CD4-positive, alpha-beta T cell treated with Interleukin-4 for 4 hours (primary cell): ENCODE measurements at regions not wholly inside any gene's neighbourhood (a gene's known extent, or its start where the extent isn't known, plus 50 kb on each side); places are given as distances from the start of the nearest gene placed in this dataset.
"Not testable (repeated sequence)": the region's sequence is repeated elsewhere in the genome, so short reads cannot be mapped to it uniquely, and the experiment has no call there.

Experiments used
- DNase-seq: peaks from one replicate; pipeline ENCODE4 v3.0.0-alpha.2; 2020

DNA sequence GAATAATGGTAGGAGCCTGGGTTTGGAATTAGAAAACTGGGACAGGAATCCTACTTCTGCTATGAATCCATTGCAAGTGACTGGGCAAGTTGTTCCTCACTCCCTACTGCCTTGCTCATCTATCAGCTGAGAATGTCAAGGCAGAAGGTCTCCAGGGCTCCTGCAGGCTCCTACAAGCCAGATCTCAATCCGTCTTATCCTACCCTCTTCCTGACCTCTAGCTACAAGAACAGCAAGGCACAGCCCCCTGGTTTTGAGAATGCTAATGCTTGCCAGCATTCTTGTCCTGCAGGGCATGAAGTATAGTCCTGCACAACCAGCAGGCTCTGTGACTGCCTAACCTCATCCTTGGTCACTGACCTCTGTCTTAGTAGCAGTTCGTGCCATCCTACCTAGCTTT lies 141.9 kb upstream of the TNP1 start:
- DNase-seq = no peak

DNA sequence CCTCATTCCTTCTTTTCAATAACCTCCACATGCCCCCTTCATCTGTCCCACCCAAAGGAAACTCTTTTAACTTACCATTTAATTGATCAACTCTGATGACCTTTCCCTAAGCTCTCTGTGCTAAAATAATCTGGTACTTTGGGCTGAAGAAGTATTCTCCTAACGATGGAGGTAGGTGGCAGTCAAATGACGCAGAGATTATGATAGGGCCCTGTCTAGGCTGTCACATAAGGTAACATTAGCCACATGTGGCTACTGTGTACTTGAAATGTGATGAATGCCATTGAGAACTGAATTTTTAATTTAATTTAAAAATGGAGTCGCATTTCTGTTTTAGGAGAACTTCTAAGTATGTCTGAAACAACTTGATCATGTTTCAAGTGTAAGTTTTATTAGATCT lies 140.5 kb upstream of the TNP1 start:
- no peak for DNase-seq

DNA sequence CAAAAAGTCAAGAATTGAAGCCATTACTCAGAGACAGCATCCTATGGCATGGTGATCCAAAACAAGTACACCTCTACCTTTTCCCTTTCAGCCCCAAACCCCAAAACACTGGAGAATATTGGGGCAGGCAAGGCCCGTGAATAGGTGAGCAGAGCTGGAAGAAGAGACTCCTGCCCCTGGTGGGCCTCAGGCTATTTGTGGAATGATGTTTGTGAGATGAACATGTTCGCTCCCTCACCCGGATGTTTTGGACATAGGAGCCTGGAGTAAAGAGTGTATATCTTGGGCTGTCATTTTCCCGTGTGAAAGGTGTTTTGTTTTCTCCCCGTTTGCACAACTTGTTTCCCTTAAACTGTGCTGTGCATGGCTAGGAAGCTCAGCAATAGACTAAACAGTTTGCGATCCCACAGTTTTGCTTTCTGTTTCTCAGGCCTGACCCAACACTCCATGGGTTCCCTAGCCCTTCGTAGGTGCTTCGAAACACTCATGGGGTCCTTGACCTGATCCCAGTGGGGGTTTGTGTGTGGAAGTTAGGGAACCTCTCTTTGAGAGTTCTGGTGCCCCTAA lies 136.5 kb upstream of the TNP1 start:
- DNase-seq = no peak

DNA sequence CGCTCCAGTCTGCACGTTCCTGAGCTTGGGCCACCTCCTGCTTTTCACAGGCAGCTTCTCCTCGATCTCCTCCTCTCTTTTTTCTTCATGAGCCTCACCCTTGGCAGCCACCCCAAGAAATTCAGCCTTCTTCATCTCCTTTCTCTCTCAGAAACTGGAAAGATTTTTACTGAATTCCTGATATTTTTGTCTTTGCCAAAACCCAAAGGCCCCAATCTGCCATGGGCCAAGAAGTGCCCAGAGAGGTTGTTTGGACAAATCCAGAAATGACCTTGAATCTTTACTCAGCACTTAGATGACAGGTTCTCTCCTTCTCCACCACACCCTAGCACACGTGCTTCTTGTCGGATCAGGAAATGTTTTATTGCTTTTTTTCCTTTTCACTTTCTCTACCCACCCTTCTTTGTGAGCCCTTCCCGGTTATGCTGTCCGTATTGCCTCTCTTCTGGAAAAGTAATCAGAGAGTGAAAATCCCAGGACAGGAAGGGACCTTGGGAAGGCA lies 134.5 kb upstream of the TNP1 start:
- DNase-seq = no peak

GRCh38 chr2:216992056-216992675 lies 132.3 kb upstream of the TNP1 start:
- no peak for DNase-seq

DNA sequence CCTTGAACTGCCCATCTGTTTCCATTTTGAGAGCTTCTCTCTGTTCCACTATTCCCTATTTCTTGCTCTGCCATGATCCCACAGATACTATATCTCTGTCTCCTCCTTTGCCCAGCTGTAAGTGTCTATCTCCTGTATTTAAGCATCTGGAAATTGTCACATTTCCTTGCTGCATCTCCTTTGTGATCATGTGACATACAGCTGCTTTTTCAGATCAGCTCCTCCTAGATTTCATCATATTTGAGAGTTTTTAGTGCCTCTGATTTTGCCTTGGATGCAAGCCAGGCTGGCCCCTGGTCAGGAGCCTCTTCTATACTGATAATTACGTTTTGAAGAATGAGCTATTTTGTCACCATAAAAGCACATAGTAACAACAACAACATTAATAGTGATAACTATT lies 131.7 kb upstream of the TNP1 start:
- DNase-seq = no peak

DNA sequence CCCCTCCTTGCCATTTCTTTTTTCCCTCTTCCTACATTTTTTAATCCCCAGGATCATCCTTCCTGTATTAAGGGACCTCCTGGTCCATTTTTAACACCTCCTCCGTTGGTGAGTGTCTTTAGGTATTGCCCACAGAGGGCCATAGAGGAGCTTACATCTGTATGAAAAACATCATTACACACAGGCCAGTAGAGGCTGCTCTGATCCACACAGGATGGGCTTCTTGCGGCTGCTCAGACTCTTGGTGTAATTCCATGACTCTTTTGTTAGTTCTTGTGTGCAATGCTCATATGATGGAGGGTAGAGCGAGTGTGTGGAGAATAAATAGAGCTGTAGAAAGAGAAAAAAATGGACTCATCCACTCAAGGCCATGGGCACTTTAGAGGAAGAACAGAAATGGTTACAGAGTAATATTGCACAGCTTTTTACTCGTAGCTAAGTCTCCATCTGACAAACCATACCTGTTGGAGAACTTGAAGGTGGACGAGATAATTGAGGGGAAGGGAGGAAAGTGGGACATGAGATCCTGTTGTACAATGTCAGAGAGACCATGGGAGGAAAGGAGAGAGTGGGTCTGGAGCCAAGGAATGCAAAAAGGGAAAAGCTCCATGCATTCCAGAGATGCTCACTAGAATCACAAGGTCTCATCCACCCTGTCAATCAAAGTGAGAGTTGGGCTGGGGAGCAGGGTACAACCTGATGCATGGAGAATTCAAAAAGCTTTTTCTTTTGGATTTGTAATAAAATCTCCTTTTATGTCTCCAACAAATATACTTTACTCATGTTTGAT lies 129.7 kb upstream of the TNP1 start:
- DNase-seq = no peak

DNA sequence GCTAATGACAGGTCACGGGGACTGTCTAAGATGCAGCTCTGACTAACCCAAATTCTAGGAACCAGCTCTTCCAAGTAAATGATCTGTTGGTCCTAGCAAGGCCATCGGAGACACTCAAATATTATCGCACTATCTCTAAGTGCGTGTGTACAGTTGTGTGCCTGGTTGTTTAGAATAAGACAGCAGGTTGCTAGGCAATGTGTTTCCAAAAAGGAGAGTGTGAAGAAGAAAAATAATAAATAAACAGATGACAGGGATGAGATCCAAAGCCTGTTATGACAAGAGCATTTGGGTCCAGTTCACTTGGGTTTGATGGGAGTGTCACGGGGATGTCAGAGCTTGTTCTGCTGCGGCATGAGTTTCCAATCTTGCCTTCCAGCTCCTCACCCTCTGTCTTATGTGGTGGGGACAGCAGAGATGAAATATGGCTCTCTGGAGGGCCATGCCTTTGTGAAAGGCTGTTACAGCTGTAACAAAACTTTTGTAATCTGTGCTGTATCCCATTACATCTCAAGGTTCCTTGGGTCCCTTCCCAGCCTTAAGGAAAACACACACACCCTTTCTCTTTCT lies 127.5 kb upstream of the TNP1 start:
- no peak for DNase-seq

- no peak for DNase-seq
Measured at GRCh38 chr2:216985658-216986141, 125.8 kb upstream of the TNP1 start.

DNA sequence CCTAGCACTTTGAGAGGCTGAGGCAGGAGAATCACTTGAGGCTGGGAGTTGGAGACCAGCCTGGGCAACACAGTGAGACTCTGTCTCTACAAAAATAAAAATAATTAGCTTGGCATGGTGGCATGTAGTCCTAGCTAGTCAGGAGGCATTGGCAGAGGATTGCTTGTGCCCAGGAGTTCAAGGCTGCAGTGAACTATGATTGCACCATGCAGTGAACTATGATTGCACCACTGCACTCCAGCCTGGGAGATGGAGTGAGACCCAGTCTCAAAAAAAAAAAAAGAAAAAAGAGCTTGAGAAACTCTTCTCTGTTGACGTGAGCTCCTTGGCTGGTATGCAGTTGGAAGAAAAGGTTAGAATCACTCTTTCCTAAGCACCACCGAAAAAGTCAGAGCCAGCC lies 125.1 kb upstream of the TNP1 start:
- DNase-seq = no peak

DNA sequence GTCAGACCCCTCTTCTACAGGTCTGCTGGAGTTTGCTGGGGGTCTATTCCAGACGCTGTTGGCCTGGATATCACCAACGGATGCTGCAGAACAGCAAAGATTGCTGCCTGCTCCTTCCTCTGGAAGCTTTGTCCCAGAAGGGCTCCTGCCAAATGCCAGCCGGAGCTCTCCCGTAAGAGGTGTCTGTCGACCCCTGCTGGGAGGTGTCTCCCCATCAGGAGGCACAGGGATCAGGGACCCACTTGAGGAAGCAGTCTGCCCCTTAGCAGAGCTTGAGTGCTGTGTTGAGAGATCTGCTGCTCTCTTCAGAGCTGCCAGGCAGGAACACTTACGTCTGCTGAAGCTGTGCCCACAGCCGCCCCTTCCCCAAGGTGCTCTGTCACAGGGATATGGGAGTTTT lies 122.1 kb upstream of the TNP1 start:
- not testable (repeated sequence) for DNase-seq

DNA sequence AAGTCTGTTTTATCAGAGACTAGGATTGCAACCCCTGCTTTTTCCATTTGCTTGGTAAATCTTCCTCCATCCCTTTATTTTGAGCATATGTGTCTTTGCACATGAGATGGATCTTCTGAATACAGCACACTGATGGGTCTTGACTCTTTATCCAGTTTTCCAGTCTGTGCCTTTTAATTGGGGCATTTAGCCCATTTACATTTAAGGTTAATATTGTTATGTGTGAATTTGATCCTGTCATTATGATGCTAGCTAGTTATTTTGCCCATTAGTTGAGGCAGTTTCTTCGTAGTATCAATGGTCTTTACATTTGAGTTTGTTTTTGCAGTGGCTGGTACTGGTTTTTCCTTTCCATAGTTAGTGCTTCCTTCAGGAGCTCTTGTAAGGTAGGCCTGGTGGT lies 120.6 kb upstream of the TNP1 start:
- DNase-seq = not testable (repeated sequence)

DNA sequence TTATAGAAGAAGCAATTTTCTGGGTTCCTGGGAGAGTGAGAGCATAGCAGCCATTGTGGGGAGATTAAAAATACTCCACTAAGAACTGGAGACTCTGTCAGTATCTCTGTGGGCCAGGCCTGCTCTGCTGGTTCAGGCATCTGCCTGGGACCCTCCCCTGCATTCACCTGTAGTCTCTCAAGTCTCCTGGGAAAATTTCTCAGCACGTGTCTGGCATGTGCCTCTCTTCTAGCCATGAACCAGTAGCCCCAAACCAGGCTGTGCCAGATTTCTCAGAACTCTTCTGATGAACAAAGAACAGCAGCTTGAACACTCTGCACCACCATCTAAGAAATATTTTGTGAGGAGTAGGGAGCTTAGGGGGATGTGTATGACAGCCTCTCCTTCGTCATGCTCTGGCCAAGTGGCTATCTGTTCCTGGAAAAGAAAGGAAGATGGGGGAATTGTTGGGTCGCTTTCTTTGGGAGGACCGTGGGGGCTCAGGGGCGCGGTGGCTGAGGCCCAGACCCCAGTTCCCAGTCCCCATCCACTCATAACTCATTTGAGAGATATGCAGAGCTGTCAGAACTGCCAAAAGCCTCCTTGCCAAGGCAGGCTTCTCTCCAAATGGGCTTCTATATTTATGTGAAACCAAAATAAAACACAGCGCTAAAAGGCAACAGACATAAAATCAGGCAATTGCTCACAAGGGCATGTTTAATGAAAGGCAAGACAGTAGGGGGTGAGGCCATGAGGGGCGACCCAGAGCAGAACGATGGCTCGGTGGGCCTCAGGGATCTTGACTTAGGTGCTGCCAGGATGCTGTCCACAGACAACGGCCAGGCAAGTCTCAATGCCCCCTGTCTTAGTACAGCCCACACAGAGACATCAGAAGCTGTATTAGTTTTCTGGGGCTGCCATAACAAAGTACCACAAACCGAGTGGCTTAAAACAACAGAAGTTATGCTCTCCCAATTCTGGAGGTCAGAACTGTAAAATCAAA lies 114.7 kb upstream of the TNP1 start:
- no peak for DNase-seq

DNA sequence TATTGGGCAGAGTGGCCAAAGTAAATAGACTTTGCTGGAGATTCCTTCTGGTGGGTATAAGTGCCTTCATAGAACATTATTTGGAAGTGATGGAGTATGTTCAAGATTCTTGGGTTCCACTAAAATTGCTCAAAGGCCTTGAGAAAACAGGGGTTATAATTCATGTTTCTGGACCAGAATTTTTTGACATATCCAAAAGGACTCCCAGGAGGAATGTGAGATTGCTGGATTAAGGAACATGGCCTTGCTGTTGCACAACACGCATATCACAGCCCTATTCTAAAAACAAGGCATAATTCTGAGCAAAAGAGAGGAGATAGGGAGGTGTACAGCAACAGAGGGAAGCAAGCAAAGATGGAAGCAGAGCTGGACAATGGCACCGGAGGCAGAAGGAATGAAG lies 111.7 kb upstream of the TNP1 start:
- DNase-seq = no peak

GRCh38 chr2:216970359-216970915 lies 110.6 kb upstream of the TNP1 start:
- DNase-seq = no peak

DNA sequence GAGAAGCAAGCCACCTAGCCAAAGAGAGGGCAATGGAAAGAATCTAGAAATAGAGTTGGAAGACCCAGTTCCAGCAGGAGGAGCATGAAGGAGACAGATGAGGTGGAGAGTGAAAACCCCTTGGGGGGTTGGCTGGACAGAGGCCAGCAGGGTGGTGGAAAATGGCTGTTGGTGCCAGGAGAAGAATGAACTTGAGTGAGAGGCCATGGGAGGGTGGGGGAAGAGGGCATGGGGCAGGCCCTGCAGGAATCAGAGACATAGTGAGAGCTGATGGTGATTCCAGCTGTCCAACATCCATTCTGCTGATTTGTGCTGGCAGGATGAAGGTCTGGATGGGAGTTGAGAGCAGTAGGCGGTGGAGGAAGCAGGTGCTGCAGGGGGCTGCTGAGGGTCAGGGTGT lies 108.0 kb upstream of the TNP1 start:
- DNase-seq = no peak

- no peak for DNase-seq
Measured at GRCh38 chr2:216960671-216961268, 100.9 kb upstream of the TNP1 start.

- DNase-seq = no peak
Measured at GRCh38 chr2:216959433-216959832, 99.6 kb upstream of the TNP1 start.

DNA sequence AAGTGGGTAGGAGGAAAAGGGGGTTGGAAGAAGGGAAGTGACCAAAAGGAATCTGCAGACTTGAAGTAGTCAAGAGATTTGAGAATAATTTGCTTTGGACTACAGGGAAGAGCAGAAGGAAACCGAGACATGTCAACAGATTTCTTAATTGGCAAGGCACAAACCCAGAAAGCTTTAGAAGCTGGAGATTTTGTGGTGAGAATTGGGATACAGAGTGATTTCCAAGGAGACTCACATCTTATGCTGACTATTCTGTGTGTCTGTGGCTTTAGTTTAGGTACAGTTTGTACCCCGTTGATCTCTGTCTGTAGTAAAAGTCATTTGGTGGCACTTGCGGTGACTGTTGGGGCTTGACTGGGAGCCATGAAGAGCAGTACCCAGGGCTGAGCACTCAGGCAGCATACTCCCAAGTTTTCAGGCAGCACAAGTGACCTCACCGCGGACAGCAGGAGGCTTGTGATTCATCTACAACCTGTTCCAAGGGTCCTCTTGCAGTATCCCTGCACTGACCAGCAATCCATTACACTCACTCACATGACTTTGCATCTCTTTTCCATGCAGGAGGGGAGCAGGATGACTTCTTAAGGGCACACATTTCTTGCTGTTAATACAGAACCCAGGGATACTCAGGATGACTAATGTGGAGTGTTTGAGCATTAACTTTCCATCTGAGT lies 97.1 kb upstream of the TNP1 start:
- DNase-seq = no peak

DNA sequence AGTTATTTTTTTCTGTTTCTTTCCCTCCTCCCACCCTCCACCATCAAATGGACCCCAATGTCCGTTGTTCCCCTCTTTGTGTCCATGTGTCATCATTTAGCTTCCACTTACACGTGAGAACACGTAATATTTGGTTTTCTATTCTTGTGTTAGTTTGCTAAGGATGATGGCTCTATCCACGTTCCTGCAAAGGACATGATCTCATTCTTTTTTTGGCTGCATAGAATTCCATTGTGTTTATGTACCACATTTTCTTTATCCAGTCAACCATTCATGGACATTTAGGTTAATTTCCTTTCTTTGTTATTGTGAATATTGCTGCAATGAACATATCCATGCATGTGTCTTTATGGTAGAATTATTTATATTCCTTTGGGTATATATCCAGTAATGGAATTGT lies 91.3 kb upstream of the TNP1 start:
- no peak for DNase-seq

DNA sequence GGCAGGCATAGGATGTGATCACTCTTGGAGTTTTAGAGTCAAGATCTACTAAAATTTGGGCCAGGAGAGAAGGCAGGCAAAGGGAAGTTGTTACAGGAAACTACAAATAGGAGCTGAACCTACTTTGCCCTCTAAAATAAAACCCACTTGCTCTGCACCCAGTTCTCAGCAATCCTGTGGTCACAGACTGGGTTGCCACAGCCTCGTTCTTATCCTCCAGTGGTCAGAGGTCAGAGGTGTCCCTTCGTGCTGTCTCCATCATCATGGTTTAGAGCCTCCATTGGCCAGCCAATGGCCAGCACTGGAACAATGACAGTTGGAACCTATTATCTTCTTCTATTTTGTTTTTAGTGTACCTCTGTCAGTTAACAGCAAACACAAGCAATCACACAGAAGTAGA lies 90.7 kb upstream of the TNP1 start:
- no peak for DNase-seq
